ENCODE measurements at regions not wholly inside any gene's neighbourhood (a gene's known extent, or its start where the extent isn't known, plus 50 kb on each side); places are given as distances from the start of the nearest gene placed in this dataset.

DNA sequence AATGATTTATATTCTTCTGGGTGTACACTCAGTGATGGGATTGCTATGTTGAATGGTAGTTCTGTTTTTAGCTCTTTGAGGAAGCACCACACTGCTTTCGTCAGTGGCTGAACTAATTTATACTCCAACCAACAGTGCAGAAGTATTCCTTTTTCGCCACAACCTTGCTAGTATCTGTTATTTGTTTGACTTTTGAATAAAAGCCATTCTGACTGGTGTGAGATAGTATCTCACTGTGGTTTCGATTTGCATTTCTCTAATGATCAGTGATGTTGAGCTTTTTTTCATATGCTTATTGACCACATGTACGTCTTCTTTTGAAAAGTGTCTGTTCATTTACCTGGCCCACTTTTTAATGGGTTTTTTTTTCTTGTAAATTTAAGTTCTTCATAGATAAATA is 583.8 kb upstream of the ARID1B start:
- TF ChIP-seq, protein P1, sequence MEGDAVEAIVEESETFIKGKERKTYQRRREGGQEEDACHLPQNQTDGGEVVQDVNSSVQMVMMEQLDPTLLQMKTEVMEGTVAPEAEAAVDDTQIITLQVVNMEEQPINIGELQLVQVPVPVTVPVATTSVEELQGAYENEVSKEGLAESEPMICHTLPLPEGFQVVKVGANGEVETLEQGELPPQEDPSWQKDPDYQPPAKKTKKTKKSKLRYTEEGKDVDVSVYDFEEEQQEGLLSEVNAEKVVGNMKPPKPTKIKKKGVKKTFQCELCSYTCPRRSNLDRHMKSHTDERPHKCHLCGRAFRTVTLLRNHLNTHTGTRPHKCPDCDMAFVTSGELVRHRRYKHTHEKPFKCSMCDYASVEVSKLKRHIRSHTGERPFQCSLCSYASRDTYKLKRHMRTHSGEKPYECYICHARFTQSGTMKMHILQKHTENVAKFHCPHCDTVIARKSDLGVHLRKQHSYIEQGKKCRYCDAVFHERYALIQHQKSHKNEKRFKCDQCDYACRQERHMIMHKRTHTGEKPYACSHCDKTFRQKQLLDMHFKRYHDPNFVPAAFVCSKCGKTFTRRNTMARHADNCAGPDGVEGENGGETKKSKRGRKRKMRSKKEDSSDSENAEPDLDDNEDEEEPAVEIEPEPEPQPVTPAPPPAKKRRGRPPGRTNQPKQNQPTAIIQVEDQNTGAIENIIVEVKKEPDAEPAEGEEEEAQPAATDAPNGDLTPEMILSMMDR (IDR thresholded peaks at IDR 0.05), result no peak
- no peak for TF ChIP-seq EZH2 (IDR thresholded peaks at IDR 0.05)

All from neural progenitor cell (in vitro differentiated cells).